HepG2 (cell line): ENCODE measurements at regions not wholly inside any gene's neighbourhood (a gene's known extent, or its start where the extent isn't known, plus 50 kb on each side); places are given as distances from the start of the nearest gene placed in this dataset.

Source experiments
- ATAC-seq: fragments of 200-7000 bp; cut with Tn5 transposase; 3 replicates; pipeline ENCODE4 v1.9.1; 2020; ENCODE audit warnings: mild to moderate bottlenecking, moderate library complexity
- BruUV-seq: library from RNA; stranded (reverse); fragments of 400-500 nt; replicated peaks from 2 replicates; lab custom pipeline; 2021; lab: Mats Ljungman, UMichigan
- CTCF ChIA-PET: fragments of 300-600 bp; formaldehyde crosslinking; extraction: SDS; loops from one replicate; lab custom pipeline; 2021; ENCODE audit warnings: low total read pairs, inconsistent platforms, low intra/inter-chr PET ratio; lab: Yijun Ruan, JAX
- POLR2A ChIA-PET: fragments of 350-600 bp; sonication (Branson Sonifier 250); formaldehyde crosslinking; loops from one replicate; lab custom pipeline; 2020; ENCODE audit warnings: antibody characterized with exemption, inconsistent platforms; lab: Yijun Ruan, JAX
- DNase-seq: peaks from one replicate; pipeline ENCODE4 v3.0.0-alpha.2; 2015; ENCODE audit warnings: low spot score
- FAIRE-seq: peaks from 3 replicates; lab custom pipeline; 2011; peaks lifted over from hg19 to GRCh38; lab: Jason Lieb, UNC
- H2AFZ ChIP-seq: one replicate; pipeline ENCODE4 v1.6.1; 2011; ENCODE audit warnings: low read length, inconsistent platforms
- H3K27ac ChIP-seq: fragments of 300-600 bp; 3 replicates; pipeline ENCODE4 v1.8.0; 2011; ENCODE audit warnings: mixed run types, mild to moderate bottlenecking, mixed read lengths, low read length, inconsistent platforms; ENCODE audit not compliant: insufficient read depth; ENCODE audit errors: extremely low read length
- H3K27me3 ChIP-seq, 2 experiments: fragments of 200-600 bp in 1 of 2; 2 replicates in 1 of 2; 3 replicates in 1 of 2; pipeline versions ENCODE4 v1.6.0 to v1.8.0; 2011; ENCODE audit warnings: low read length in 2 of 2, mild to moderate bottlenecking in 2 of 2, moderate library complexity in 2 of 2, inconsistent platforms in 1 of 2; ENCODE audit not compliant: insufficient read depth in 2 of 2, control insufficient read depth in 1 of 2
- H3K36me3 ChIP-seq, 2 experiments: fragments of 200-600 bp in 1 of 2; replicated peaks in 1 of 2; 2 replicates in 1 of 2; 3 replicates in 1 of 2; pipeline versions ENCODE4 v1.5.1 to v1.8.0; 2011; ENCODE audit warnings: low read length in 2 of 2, inconsistent platforms in 1 of 2; ENCODE audit not compliant: insufficient read depth in 2 of 2, control insufficient read depth in 1 of 2
- H3K4me1 ChIP-seq: 2 replicates; pipeline ENCODE4 v1.5.1; 2012; ENCODE audit warnings: low read length, inconsistent platforms; ENCODE audit not compliant: insufficient read depth
- H3K4me2 ChIP-seq: 2 replicates; pipeline ENCODE4 v1.6.0; 2011; ENCODE audit warnings: low read depth, low read length, inconsistent platforms
- H3K4me3 ChIP-seq, 3 experiments: fragments of 200-600 bp in 1 of 3; sonication (generic), shearing (Covaris generic) in 1 of 3; replicated peaks in 1 of 3; 2 replicates each; pipeline ENCODE4 v1.5.1; 2011 to 2016; ENCODE audit warnings: low read length in 3 of 3, inconsistent platforms in 2 of 3, low read depth in 2 of 3, mild to moderate bottlenecking in 2 of 3, control low read depth in 1 of 3, mixed read lengths in 1 of 3; ENCODE audit not compliant: insufficient read depth in 1 of 3
- H3K79me2 ChIP-seq: one replicate; pipeline ENCODE4 v1.6.1; 2011; ENCODE audit warnings: low read length, inconsistent platforms; ENCODE audit not compliant: insufficient read depth
- H3K9ac ChIP-seq: 2 replicates; pipeline ENCODE4 v1.6.0; 2011; ENCODE audit warnings: mild to moderate bottlenecking, low read depth, low read length, inconsistent platforms; ENCODE audit not compliant: insufficient read depth
- H3K9me3 ChIP-seq: 2 replicates; pipeline ENCODE4 v1.5.1; 2012; ENCODE audit warnings: mild to moderate bottlenecking, low read length
- H4K20me1 ChIP-seq: 2 replicates; pipeline ENCODE4 v1.6.0; 2011; ENCODE audit warnings: inconsistent platforms, mild to moderate bottlenecking, low read length, moderate library complexity; ENCODE audit not compliant: insufficient read depth
- AGO1 ChIP-seq: fragments of 200-400 bp; formaldehyde crosslinking; IDR thresholded peaks from 2 replicates; pipeline ENCODE4 v1.6.1; 2017; ENCODE audit warnings: mild to moderate bottlenecking, low read depth, low read length, moderate library complexity; ENCODE audit not compliant: poor library complexity, severe bottlenecking
- AKAP8 ChIP-seq: sonication (generic); formaldehyde crosslinking; IDR thresholded peaks from 2 replicates; pipeline ENCODE4 v1.5.1; 2020; ENCODE audit warnings: mild to moderate bottlenecking, missing genetic modification reagents
- GTF2F1 ChIP-seq: fragments of 150-350 bp; IDR thresholded peaks from 2 replicates; pipeline ENCODE4 v1.6.1; 2014; ENCODE audit warnings: low read length
- HBP1 ChIP-seq: IDR thresholded peaks from 2 replicates; pipeline ENCODE4 v1.6.1; 2016; ENCODE audit warnings: low read depth, control low read depth
- HDAC6 ChIP-seq: fragments of 200-600 bp; sonication (generic); IDR thresholded peaks from 2 replicates; pipeline ENCODE4 v1.7.0; 2017; ENCODE audit warnings: mild to moderate bottlenecking, antibody characterized with exemption, low read length, low read depth
- KLF12 ChIP-seq: sonication (generic); formaldehyde crosslinking; IDR thresholded peaks from 2 replicates; pipeline ENCODE4 v1.4.0; 2020; ENCODE audit warnings: missing genetic modification reagents, borderline replicate concordance
- KLF6 ChIP-seq: IDR thresholded peaks from 2 replicates; pipeline ENCODE4 v1.8.0; 2016; ENCODE audit warnings: missing biosample characterization, missing genetic modification reagents
- MBNL3 ChIP-seq: fragments of 250-450 bp; sonication (Bioruptor Pico); conservative IDR thresholded peaks from 2 replicates; pipeline ENCODE4 v1.8.0; 2022; ENCODE audit warnings: mild to moderate bottlenecking, inconsistent platforms
- SALL2 ChIP-seq: sonication (generic); formaldehyde crosslinking; IDR thresholded peaks from 2 replicates; pipeline ENCODE4 v1.8.1; 2023; ENCODE audit warnings: mild to moderate bottlenecking, missing genetic modification reagents, inconsistent platforms
- TOPORS ChIP-seq: sonication (generic); formaldehyde crosslinking; IDR thresholded peaks from 2 replicates; pipeline ENCODE4 v1.8.0; 2023; ENCODE audit warnings: mild to moderate bottlenecking, missing genetic modification reagents
- YEATS2 ChIP-seq: sonication (generic); formaldehyde crosslinking; IDR thresholded peaks from 2 replicates; pipeline ENCODE4 v1.4.0; 2020; ENCODE audit warnings: missing genetic modification reagents, borderline replicate concordance
- ZNF18 ChIP-seq: sonication (generic); formaldehyde crosslinking; IDR thresholded peaks from 2 replicates; pipeline ENCODE4 v1.8.0; 2022; ENCODE audit warnings: mild to moderate bottlenecking, missing genetic modification reagents; ENCODE audit not compliant: insufficient replicate concordance
- ZNF746 ChIP-seq: sonication (generic); formaldehyde crosslinking; IDR thresholded peaks from 2 replicates; pipeline ENCODE4 v1.8.0; 2022; ENCODE audit warnings: mild to moderate bottlenecking, missing genetic modification reagents
- ZNF784 ChIP-seq: sonication (generic); formaldehyde crosslinking; IDR thresholded peaks from 2 replicates; pipeline ENCODE4 v1.5.1; 2020; ENCODE audit warnings: missing genetic modification reagents, mild to moderate bottlenecking, borderline replicate concordance
- WGBS: methylation state at CpG from one replicate; pipeline ENCODE4 v1.1.6; 2017; ENCODE audit warnings: low lambda C conversion rate; 5-methylcytosine and 5-hydroxymethylcytosine counted together
- in situ Hi-C: cut with HindIII; loops from 2 replicates; pipeline ENCODE4 v1.10.0; 2017; ENCODE audit warnings: low pct_unique_long_range_greater_than_20kb; ENCODE audit not compliant: extremely low pct_ligation_motif_present
- intact Hi-C: fragments of 100-400 bp; cut with micrococcal nuclease; formaldehyde crosslinking; loops from one replicate; pipeline ENCODE4 v1.10.0; 2022; ENCODE audit not compliant: unreplicated experiment

- DNase-seq, result no peak
- no peak for FAIRE-seq
- in situ Hi-C loops, result no loop called here
- BruUV-seq, result no TSS peak
- WGBS, result 20% methylated on average over 14 of the region's 14 CpGs
- no peaks in the 10 kb centered on the region for H3K79me2 ChIP-seq
- H4K20me1 ChIP-seq, result no peaks in the 10 kb centered on the region
- H3K27me3 ChIP-seq, result peaks cover 5 to 29% of the 10 kb centered on the region in 2 experiments; a peak in 3 of 5 replicates
- H3K4me3 ChIP-seq, result no peak overlapping the region
- no peak overlapping the region for H3K4me2 ChIP-seq
- TF ChIP-seq YEATS2 (CRISPR knock-in tag) (no peak), GTF2F1 (no peak), HDAC6 (no peak), HBP1 (no peak), ZNF746 (CRISPR knock-in tag) (no peak), ZNF784 (CRISPR knock-in tag) (no peak), SALL2 (CRISPR knock-in tag) (no peak), KLF6 (CRISPR knock-in tag) (no peak), MBNL3 (no peak), TOPORS (CRISPR knock-in tag) (no peak), AKAP8 (no peak), AGO1 (no peak), KLF12 (CRISPR knock-in tag) (no peak), ZNF18 (CRISPR knock-in tag) (no peak)
- TF ChIP-seq, all 625 proteins: peak for 0
- Histone ChIP-seq H3K4me1 (no peaks in the 10 kb centered on the region), H3K9ac (no peak overlapping the region), H3K27ac (no peak overlapping the region), H3K36me3 (no peaks in the 10 kb centered on the region), H3K9me3 (no peaks in the 10 kb centered on the region), H2AFZ (no peak overlapping the region)
- CTCF ChIA-PET, result no interaction called here
- POLR2A ChIA-PET, result no interaction called here
- intact Hi-C loops, result no loop called here
- no peak for ATAC-seq
Observed at GRCh38 chr10:70963271-70963670, 74.9 kb upstream of the PCBD1 start.
